ENCODE measurements at regions not wholly inside any gene's neighbourhood (a gene's known extent, or its start where the extent isn't known, plus 50 kb on each side); places are given as distances from the start of the nearest gene placed in this dataset.
"Not testable (repeated sequence)": the region's sequence is repeated elsewhere in the genome, so short reads cannot be mapped to it uniquely, and the experiment has no call there.

- Mint-ChIP-seq H3K27ac (no peak overlapping the region), H3K4me1 (ENCODE audit: low read depth) (no peaks in the 10 kb centered on the region), H3K4me3 (no peak overlapping the region), H3K27me3 (no peaks in the 10 kb centered on the region), H3K36me3 (no peaks in the 10 kb centered on the region), H3K9me3 (no peaks in the 10 kb centered on the region)
- CTCF ChIA-PET: no interaction called here
- DNase-seq: no peak
- intact Hi-C loops (cut with micrococcal nuclease): no loop called here
- POLR2A ChIA-PET: no interaction called here
Measured at GRCh38 chr1:218925777-218926176, 247.9 kb upstream of the LYPLAL1 start.

GRCh38 chr1:218926631-218927030 lies 247.0 kb upstream of the LYPLAL1 start:
- intact Hi-C loops (cut with micrococcal nuclease): no loop called here
- H3K36me3 Mint-ChIP-seq: no peaks in the 10 kb centered on the region
- ChIA-PET CTCF (no interaction called here), POLR2A (no interaction called here)
- no peaks in the 10 kb centered on the region for H3K9me3 Mint-ChIP-seq
- no peak overlapping the region for H3K27ac Mint-ChIP-seq
- no peak for DNase-seq
- H3K27me3 Mint-ChIP-seq: no peaks in the 10 kb centered on the region
- no peaks in the 10 kb centered on the region for H3K4me1 Mint-ChIP-seq (ENCODE audit: low read depth)
- no peak overlapping the region for H3K4me3 Mint-ChIP-seq

- ChIA-PET POLR2A (no interaction called here), CTCF (interaction anchor here (0.6 kb wide), 1 partner anchor 27 kb away, joined by 3 read pairs; no protein-coding TSS in a partner anchor)
- Mint-ChIP-seq H3K9me3 (peaks cover 1% of the 10 kb centered on the region), H3K27ac (no peak overlapping the region), H3K4me3 (no peak overlapping the region), H3K36me3 (no peaks in the 10 kb centered on the region), H3K27me3 (no peaks in the 10 kb centered on the region), H3K4me1 (ENCODE audit: low read depth) (no peaks in the 10 kb centered on the region)
- no peak for DNase-seq
- intact Hi-C loops (cut with micrococcal nuclease): no loop called here
Measured at GRCh38 chr1:218930000-218930399, 243.7 kb upstream of the LYPLAL1 start.

GRCh38 chr1:218930472-218931241 lies 243.0 kb upstream of the LYPLAL1 start:
- Mint-ChIP-seq H3K27ac (no peak overlapping the region), H3K27me3 (no peaks in the 10 kb centered on the region), H3K4me3 (no peak overlapping the region), H3K36me3 (no peaks in the 10 kb centered on the region), H3K4me1 (ENCODE audit: low read depth) (no peaks in the 10 kb centered on the region), H3K9me3 (peaks cover 7% of the 10 kb centered on the region)
- intact Hi-C loops (cut with micrococcal nuclease): no loop called here
- CTCF ChIA-PET: interaction anchor here (0.6 kb wide), 1 partner anchor 27 kb away, joined by 3 read pairs; no protein-coding TSS in a partner anchor
- POLR2A ChIA-PET: no interaction called here
- DNase-seq: no peak

- Mint-ChIP-seq H3K4me1 (ENCODE audit: low read depth) (no peaks in the 10 kb centered on the region), H3K27ac (no peak overlapping the region), H3K4me3 (no peak overlapping the region), H3K9me3 (peaks cover 13% of the 10 kb centered on the region), H3K27me3 (no peaks in the 10 kb centered on the region), H3K36me3 (no peaks in the 10 kb centered on the region)
- ChIA-PET POLR2A (no interaction called here), CTCF (no interaction called here)
- intact Hi-C loops (cut with micrococcal nuclease): no loop called here
- DNase-seq: no peak
Measured at GRCh38 chr1:218931324-218931723, 242.4 kb upstream of the LYPLAL1 start.

- no peak for DNase-seq
- CTCF ChIA-PET: no interaction called here
- Mint-ChIP-seq H3K27ac (no peak overlapping the region), H3K9me3 (peaks cover 18% of the 10 kb centered on the region), H3K4me3 (no peak overlapping the region), H3K27me3 (no peaks in the 10 kb centered on the region), H3K4me1 (ENCODE audit: low read depth) (no peaks in the 10 kb centered on the region), H3K36me3 (no peaks in the 10 kb centered on the region)
- intact Hi-C loops (cut with micrococcal nuclease): no loop called here
- POLR2A ChIA-PET: no interaction called here
Measured at GRCh38 chr1:218933513-218933912, 240.2 kb upstream of the LYPLAL1 start.

GRCh38 chr1:218935408-218935807 lies 238.3 kb upstream of the LYPLAL1 start:
- H3K4me1 Mint-ChIP-seq (ENCODE audit: low read depth); H3K27me3 Mint-ChIP-seq; H3K27ac Mint-ChIP-seq; intact Hi-C loops (cut with micrococcal nuclease); H3K36me3 Mint-ChIP-seq; POLR2A ChIA-PET; H3K4me3 Mint-ChIP-seq; DNase-seq; CTCF ChIA-PET: not testable (repeated sequence)
- peaks cover 23% of the 10 kb centered on the region for H3K9me3 Mint-ChIP-seq

GRCh38 chr1:218938259-218938658 lies 235.4 kb upstream of the LYPLAL1 start:
- no peak overlapping the region for H3K27ac Mint-ChIP-seq
- H3K36me3 Mint-ChIP-seq: no peaks in the 10 kb centered on the region
- peaks cover 26% of the 10 kb centered on the region for H3K9me3 Mint-ChIP-seq
- H3K4me1 Mint-ChIP-seq (ENCODE audit: low read depth): no peaks in the 10 kb centered on the region
- intact Hi-C loops (cut with micrococcal nuclease): no loop called here
- DNase-seq: no peak
- no peaks in the 10 kb centered on the region for H3K27me3 Mint-ChIP-seq
- ChIA-PET CTCF (no interaction called here), POLR2A (no interaction called here)
- H3K4me3 Mint-ChIP-seq: no peak overlapping the region

- ChIA-PET CTCF (no interaction called here), POLR2A (no interaction called here)
- intact Hi-C loops (cut with micrococcal nuclease): no loop called here
- H3K4me3 Mint-ChIP-seq: no peak overlapping the region
- H3K36me3 Mint-ChIP-seq: no peaks in the 10 kb centered on the region
- H3K4me1 Mint-ChIP-seq (ENCODE audit: low read depth): no peaks in the 10 kb centered on the region
- H3K27me3 Mint-ChIP-seq: no peaks in the 10 kb centered on the region
- DNase-seq: no peak
- no peak overlapping the region for H3K27ac Mint-ChIP-seq
- peaks cover 26% of the 10 kb centered on the region for H3K9me3 Mint-ChIP-seq
Measured at GRCh38 chr1:218939095-218939494, 234.6 kb upstream of the LYPLAL1 start.

GRCh38 chr1:218942431-218942830 lies 231.2 kb upstream of the LYPLAL1 start:
- ChIA-PET CTCF (interaction anchor here (0.6 kb wide), 1 partner anchor 76 kb away, joined by 4 read pairs; no protein-coding TSS in a partner anchor), POLR2A (no interaction called here)
- no peak for DNase-seq
- Mint-ChIP-seq H3K27me3 (no peaks in the 10 kb centered on the region), H3K4me1 (ENCODE audit: low read depth) (no peaks in the 10 kb centered on the region), H3K36me3 (no peaks in the 10 kb centered on the region), H3K9me3 (peaks cover 8% of the 10 kb centered on the region), H3K27ac (no peak overlapping the region), H3K4me3 (no peak overlapping the region)
- intact Hi-C loops (cut with micrococcal nuclease): no loop called here

- POLR2A ChIA-PET: no interaction called here
- Mint-ChIP-seq H3K4me1 (ENCODE audit: low read depth) (no peaks in the 10 kb centered on the region), H3K9me3 (peaks cover 8% of the 10 kb centered on the region), H3K4me3 (no peak overlapping the region), H3K27me3 (no peaks in the 10 kb centered on the region), H3K36me3 (no peaks in the 10 kb centered on the region), H3K27ac (no peak overlapping the region)
- CTCF ChIA-PET: no interaction called here
- intact Hi-C loops (cut with micrococcal nuclease): no loop called here
- DNase-seq: no peak
Measured at GRCh38 chr1:218943371-218943770, 230.3 kb upstream of the LYPLAL1 start.

- Mint-ChIP-seq H3K9me3 (peaks cover 3% of the 10 kb centered on the region), H3K27me3 (no peaks in the 10 kb centered on the region), H3K4me3 (no peak overlapping the region), H3K36me3 (no peaks in the 10 kb centered on the region), H3K4me1 (ENCODE audit: low read depth) (no peaks in the 10 kb centered on the region), H3K27ac (no peak overlapping the region)
- ChIA-PET POLR2A (no interaction called here), CTCF (no interaction called here)
- DNase-seq: no peak
- intact Hi-C loops (cut with micrococcal nuclease): no loop called here
Measured at GRCh38 chr1:218945050-218945449, 228.6 kb upstream of the LYPLAL1 start.

- Mint-ChIP-seq H3K27ac (no peak overlapping the region), H3K4me3 (no peak overlapping the region), H3K4me1 (ENCODE audit: low read depth) (no peaks in the 10 kb centered on the region), H3K27me3 (no peaks in the 10 kb centered on the region), H3K9me3 (peaks cover 3% of the 10 kb centered on the region), H3K36me3 (no peaks in the 10 kb centered on the region)
- no peak for DNase-seq
- ChIA-PET POLR2A (no interaction called here), CTCF (no interaction called here)
- intact Hi-C loops (cut with micrococcal nuclease): no loop called here
Measured at GRCh38 chr1:218946147-218946546, 227.5 kb upstream of the LYPLAL1 start.
